Ascending aorta (tissue), 2 donors: ENCODE measurements at regions not wholly inside any gene's neighbourhood (a gene's known extent, or its start where the extent isn't known, plus 50 kb on each side); places are given as distances from the start of the nearest gene placed in this dataset.

ENCODE experiments used
- DNase-seq, 2 donors: peaks; one replicate each; pipeline ENCODE4 v3.0.0-alpha.2; 2019; ENCODE audit warnings: low spot score in 2 of 2
- H3K27ac ChIP-seq, 2 donors: fragments of 200-600 bp; sonication (generic); one replicate each; pipeline ENCODE4 v1.5.1; 2016 to 2017; ENCODE audit warnings: mild to moderate bottlenecking in 1 of 2
- H3K27me3 ChIP-seq: fragments of 200-600 bp; sonication (generic); one replicate; pipeline ENCODE4 v1.5.1; 2017
- H3K36me3 ChIP-seq, 2 donors: fragments of 200-600 bp; sonication (generic); one replicate each; pipeline ENCODE4 v1.5.1; 2016
- H3K4me1 ChIP-seq, 2 donors: fragments of 200-600 bp; sonication (generic); one replicate each; pipeline ENCODE4 v1.5.1; 2016 to 2017; ENCODE audit warnings: mild to moderate bottlenecking in 1 of 2
- H3K4me3 ChIP-seq, 2 donors: fragments of 200-600 bp; sonication (generic); one replicate each; pipeline ENCODE4 v1.5.1; 2016 to 2017; ENCODE audit warnings: mild to moderate bottlenecking in 1 of 2
- H3K9me3 ChIP-seq, 2 donors: fragments of 200-600 bp; sonication (generic); one replicate each; pipeline ENCODE4 v1.5.1; 2016
- intact Hi-C: fragments of 100-400 bp; cut with DNase I; formaldehyde crosslinking; loops from one replicate; pipeline ENCODE4 v1.15.1; 2023
- TF ChIP-seq, protein P1 (sequence below), 3 experiments: fragments of 200-600 bp in 2 of 3; fragments of 450-650 bp in 1 of 3; sonication (generic) in 2 of 3; IDR thresholded peaks; one replicate each; pipeline ENCODE4 v1.5.1; 2016 to 2019; ENCODE audit warnings: antibody characterized with exemption in 3 of 3, mild to moderate bottlenecking in 1 of 3, moderate library complexity in 1 of 3

- Histone ChIP-seq H3K9me3 (no peaks in the 10 kb centered on the region), H3K4me1 (peaks cover 10 to 27% of the 10 kb centered on the region in 2 donors), H3K27ac (peak overlapping the region in 1 of 2 donors; percentile 87), H3K27me3 (no peaks in the 10 kb centered on the region), H3K36me3 (no peaks in the 10 kb centered on the region), H3K4me3 (no peak overlapping the region)
- TF ChIP-seq, protein P1, sequence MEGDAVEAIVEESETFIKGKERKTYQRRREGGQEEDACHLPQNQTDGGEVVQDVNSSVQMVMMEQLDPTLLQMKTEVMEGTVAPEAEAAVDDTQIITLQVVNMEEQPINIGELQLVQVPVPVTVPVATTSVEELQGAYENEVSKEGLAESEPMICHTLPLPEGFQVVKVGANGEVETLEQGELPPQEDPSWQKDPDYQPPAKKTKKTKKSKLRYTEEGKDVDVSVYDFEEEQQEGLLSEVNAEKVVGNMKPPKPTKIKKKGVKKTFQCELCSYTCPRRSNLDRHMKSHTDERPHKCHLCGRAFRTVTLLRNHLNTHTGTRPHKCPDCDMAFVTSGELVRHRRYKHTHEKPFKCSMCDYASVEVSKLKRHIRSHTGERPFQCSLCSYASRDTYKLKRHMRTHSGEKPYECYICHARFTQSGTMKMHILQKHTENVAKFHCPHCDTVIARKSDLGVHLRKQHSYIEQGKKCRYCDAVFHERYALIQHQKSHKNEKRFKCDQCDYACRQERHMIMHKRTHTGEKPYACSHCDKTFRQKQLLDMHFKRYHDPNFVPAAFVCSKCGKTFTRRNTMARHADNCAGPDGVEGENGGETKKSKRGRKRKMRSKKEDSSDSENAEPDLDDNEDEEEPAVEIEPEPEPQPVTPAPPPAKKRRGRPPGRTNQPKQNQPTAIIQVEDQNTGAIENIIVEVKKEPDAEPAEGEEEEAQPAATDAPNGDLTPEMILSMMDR (IDR thresholded peaks at IDR 0.05): no peak
- intact Hi-C loops: no loop called here
- DNase-seq: no peak
Measured at GRCh38 chr1:228936881-228937280, 201.6 kb downstream of the RHOU start.

DNA sequence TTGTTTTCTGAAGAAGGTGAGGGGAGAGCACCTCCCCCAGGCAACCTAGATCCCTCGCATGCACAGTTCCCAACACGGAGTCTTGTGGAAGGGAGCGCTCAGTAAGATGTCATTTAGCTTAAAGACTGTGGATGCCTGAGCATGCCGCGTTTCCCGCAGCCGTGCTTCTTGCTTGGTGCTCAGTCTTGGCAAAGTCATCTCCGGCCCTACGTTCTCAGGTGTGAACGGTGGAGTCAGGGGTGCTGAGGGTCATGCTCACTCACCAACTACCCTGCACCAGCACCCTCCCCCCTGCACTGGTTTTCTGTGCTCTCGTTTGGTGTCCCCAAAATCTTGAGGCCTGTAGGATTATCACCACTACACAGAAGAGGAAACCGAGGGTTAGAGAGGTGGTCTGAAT is 202.1 kb downstream of the RHOU start:
- TF ChIP-seq, protein P1 (IDR thresholded peaks at IDR 0.05): no peak
- H3K27me3 ChIP-seq: no peaks in the 10 kb centered on the region
- H3K36me3 ChIP-seq: no peaks in the 10 kb centered on the region
- H3K4me1 ChIP-seq: peaks cover 10 to 27% of the 10 kb centered on the region in 2 donors
- peak overlapping the region; percentile 87 to 89 for H3K27ac ChIP-seq
- DNase-seq: no peak
- no peaks in the 10 kb centered on the region for H3K9me3 ChIP-seq
- no peak overlapping the region for H3K4me3 ChIP-seq
- intact Hi-C loops: no loop called here

- no peak for DNase-seq
- Histone ChIP-seq H3K9me3 (no peaks in the 10 kb centered on the region), H3K27me3 (no peaks in the 10 kb centered on the region), H3K27ac (peak overlapping the region; percentile 87 to 89), H3K36me3 (no peaks in the 10 kb centered on the region), H3K4me1 (peaks cover 10 to 27% of the 10 kb centered on the region in 2 donors), H3K4me3 (no peak overlapping the region)
- intact Hi-C loops: loop anchor here (2.0 kb wide), 1 partner anchor 25 kb away; no protein-coding TSS in a partner anchor
- TF ChIP-seq, protein P1 (IDR thresholded peaks at IDR 0.05): no peak
Measured at GRCh38 chr1:228937851-228938536, 202.7 kb downstream of the RHOU start.

DNA sequence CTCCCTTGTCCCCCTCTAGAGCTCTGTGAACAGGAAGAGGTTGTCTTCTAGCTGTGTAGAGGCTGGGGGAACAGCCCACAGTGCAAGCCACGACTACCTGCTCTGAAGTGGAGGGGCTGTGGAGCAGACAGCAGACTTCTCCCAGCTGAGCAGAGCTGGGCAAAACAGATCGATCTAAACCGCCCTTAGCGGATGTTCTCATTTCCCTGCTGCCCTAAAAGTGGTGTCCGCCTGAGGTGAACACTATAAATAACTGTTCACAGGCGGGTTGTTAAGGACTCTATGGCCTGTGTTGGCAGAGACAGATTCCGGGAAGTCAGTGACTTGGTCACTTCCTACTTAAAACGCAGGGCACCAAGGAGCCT is 203.2 kb downstream of the RHOU start:
- intact Hi-C loops: loop anchor here (2.0 kb wide), 1 partner anchor 24 kb away; no protein-coding TSS in a partner anchor
- Histone ChIP-seq H3K4me1 (peaks cover 10 to 27% of the 10 kb centered on the region in 2 donors), H3K36me3 (no peaks in the 10 kb centered on the region), H3K9me3 (no peaks in the 10 kb centered on the region), H3K27me3 (no peaks in the 10 kb centered on the region), H3K4me3 (no peak overlapping the region), H3K27ac (peak overlapping the region; percentile 87 to 89)
- peak in 1 of 2 donors; percentile 81 for DNase-seq
- TF ChIP-seq, protein P1 (IDR thresholded peaks at IDR 0.05): no peak

- Histone ChIP-seq H3K4me3 (no peak overlapping the region), H3K4me1 (peaks cover 10 to 27% of the 10 kb centered on the region in 2 donors), H3K9me3 (no peaks in the 10 kb centered on the region), H3K27me3 (no peaks in the 10 kb centered on the region), H3K36me3 (no peaks in the 10 kb centered on the region), H3K27ac (peak overlapping the region; percentile 87 to 89)
- intact Hi-C loops: loop anchor here (2.0 kb wide), 1 partner anchor 24 kb away; no protein-coding TSS in a partner anchor
- DNase-seq: no peak
- TF ChIP-seq, protein P1 (IDR thresholded peaks at IDR 0.05): no peak
Measured at GRCh38 chr1:228939001-228939691, 203.9 kb downstream of the RHOU start.
